ENCODE measurements at regions not wholly inside any gene's neighbourhood (a gene's known extent, or its start where the extent isn't known, plus 50 kb on each side); places are given as distances from the start of the nearest gene placed in this dataset.

- Histone ChIP-seq H3K4me1 (no peaks in the 10 kb centered on the region), H3K27me3 (replicated peaks in 1 of 7) (no peaks in the 10 kb centered on the region), H3K4me3 (no peak overlapping the region), H3K36me3 (no peaks in the 10 kb centered on the region), H3K9me3 (no peaks in the 10 kb centered on the region), H3K27ac (no peak overlapping the region)
- WGBS, 5 donors: 74 to 84% (median 76%) methylated on average over 3 of the region's 3 CpGs
- no peak for TF ChIP-seq POLR2AphosphoS5 (IDR thresholded peaks at IDR 0.05)
- no peak for TF ChIP-seq POLR2A (IDR thresholded peaks at IDR 0.05)
- TF ChIP-seq, protein P1, sequence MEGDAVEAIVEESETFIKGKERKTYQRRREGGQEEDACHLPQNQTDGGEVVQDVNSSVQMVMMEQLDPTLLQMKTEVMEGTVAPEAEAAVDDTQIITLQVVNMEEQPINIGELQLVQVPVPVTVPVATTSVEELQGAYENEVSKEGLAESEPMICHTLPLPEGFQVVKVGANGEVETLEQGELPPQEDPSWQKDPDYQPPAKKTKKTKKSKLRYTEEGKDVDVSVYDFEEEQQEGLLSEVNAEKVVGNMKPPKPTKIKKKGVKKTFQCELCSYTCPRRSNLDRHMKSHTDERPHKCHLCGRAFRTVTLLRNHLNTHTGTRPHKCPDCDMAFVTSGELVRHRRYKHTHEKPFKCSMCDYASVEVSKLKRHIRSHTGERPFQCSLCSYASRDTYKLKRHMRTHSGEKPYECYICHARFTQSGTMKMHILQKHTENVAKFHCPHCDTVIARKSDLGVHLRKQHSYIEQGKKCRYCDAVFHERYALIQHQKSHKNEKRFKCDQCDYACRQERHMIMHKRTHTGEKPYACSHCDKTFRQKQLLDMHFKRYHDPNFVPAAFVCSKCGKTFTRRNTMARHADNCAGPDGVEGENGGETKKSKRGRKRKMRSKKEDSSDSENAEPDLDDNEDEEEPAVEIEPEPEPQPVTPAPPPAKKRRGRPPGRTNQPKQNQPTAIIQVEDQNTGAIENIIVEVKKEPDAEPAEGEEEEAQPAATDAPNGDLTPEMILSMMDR (IDR thresholded peaks at IDR 0.05 in 8 of 11, conservative IDR thresholded peaks at IDR 0.05 in 3 of 11): no peak
- no peak for DNase-seq
- intact Hi-C loops (cut with DNase I; ENCODE audit: low total_unique reads): no loop called here
Observed at GRCh38 chr18:77329651-77330050, 80.0 kb downstream of the GALR1 start.

DNA sequence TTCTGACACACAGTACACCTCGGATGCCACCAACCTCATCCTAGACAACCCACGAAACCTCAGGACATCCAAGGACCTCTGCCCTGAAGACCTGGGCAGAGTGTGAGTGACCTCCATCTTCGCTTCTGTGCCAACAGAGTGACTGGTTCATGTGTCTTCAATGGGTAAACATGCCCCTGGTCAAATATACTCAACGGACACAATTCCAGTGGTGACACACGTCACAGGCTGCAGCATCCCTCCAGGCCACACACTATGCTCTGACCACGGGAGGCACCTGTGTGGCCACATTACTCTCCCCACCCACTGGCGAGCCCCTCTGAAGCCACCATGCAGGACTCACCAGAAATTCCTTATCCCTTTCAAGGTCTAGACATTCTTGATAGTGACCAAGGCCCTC, 85.2 kb downstream of the GALR1 start:
- Histone ChIP-seq H3K27ac (no peak overlapping the region), H3K27me3 (replicated peaks in 1 of 7) (peaks cover 0 to 37% (median 0%) of the 10 kb centered on the region in 7 donors), H3K36me3 (no peaks in the 10 kb centered on the region), H3K4me1 (no peaks in the 10 kb centered on the region), H3K9me3 (no peaks in the 10 kb centered on the region), H3K4me3 (no peak overlapping the region)
- intact Hi-C loops (cut with DNase I; ENCODE audit: low total_unique reads): no loop called here
- 73 to 90% (median 74%) methylated on average over 7 of the region's 7 CpGs for WGBS, 5 donors
- no peak for TF ChIP-seq POLR2AphosphoS5 (IDR thresholded peaks at IDR 0.05)
- TF ChIP-seq POLR2A (IDR thresholded peaks at IDR 0.05): no peak
- TF ChIP-seq, protein P1 (IDR thresholded peaks at IDR 0.05 in 8 of 11, conservative IDR thresholded peaks at IDR 0.05 in 3 of 11): no peak
- DNase-seq: no peak

DNA sequence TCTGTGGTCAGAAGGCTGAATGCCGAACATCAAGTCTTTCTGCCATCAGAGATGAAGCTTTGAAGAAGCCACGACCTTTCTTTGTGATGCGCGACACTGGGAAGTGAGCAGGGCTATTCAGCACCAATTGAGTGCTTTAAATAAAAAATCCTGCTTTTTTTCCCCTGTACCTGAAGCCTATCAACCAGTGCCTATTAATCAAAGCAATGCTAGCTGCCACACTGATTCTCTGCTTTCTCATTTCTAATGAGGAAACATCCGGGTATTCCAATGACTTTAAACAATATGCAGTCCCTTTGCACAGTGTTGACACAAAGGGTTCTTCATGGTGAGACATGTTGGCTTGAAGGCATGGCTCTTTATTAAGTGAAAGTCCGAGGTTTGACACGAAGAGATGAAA, 88.0 kb downstream of the GALR1 start:
- no peak for TF ChIP-seq POLR2AphosphoS5 (IDR thresholded peaks at IDR 0.05)
- TF ChIP-seq, protein P1 (IDR thresholded peaks at IDR 0.05 in 8 of 11, conservative IDR thresholded peaks at IDR 0.05 in 3 of 11): no peak
- no peak for TF ChIP-seq POLR2A (IDR thresholded peaks at IDR 0.05)
- intact Hi-C loops (cut with DNase I; ENCODE audit: low total_unique reads): no loop called here
- WGBS, 5 donors: 64 to 72% (median 67%) methylated on average over 7 of the region's 7 CpGs

GRCh38 chr18:77339093-77339492, 89.4 kb downstream of the GALR1 start:
- no peaks in the 10 kb centered on the region for H3K36me3 ChIP-seq
- H3K4me3 ChIP-seq: no peak overlapping the region
- peaks cover 0 to 48% (median 0%) of the 10 kb centered on the region in 7 donors for H3K27me3 ChIP-seq (replicated peaks in 1 of 7)
- H3K9me3 ChIP-seq: no peaks in the 10 kb centered on the region
- TF ChIP-seq POLR2AphosphoS5 (IDR thresholded peaks at IDR 0.05) (no peak), POLR2A (IDR thresholded peaks at IDR 0.05) (no peak)
- intact Hi-C loops (cut with DNase I; ENCODE audit: low total_unique reads): no loop called here
- DNase-seq: no peak
- H3K27ac ChIP-seq: no peak overlapping the region
- H3K4me1 ChIP-seq: no peaks in the 10 kb centered on the region
- 58 to 74% (median 63%) methylated on average over 5 to 6 of the region's 6 CpGs for WGBS, 5 donors

More for the DNA sequence above, 88.0 kb downstream of the GALR1 start:
- H3K27ac ChIP-seq: no peak overlapping the region
- H3K9me3 ChIP-seq: no peaks in the 10 kb centered on the region
- no peaks in the 10 kb centered on the region for H3K36me3 ChIP-seq
- DNase-seq: no peak
- no peak overlapping the region for H3K4me3 ChIP-seq
- H3K4me1 ChIP-seq: no peaks in the 10 kb centered on the region
- H3K27me3 ChIP-seq (replicated peaks in 1 of 7): peaks cover 0 to 42% (median 0%) of the 10 kb centered on the region in 7 donors

- no peaks in the 10 kb centered on the region for H3K36me3 ChIP-seq
- H3K27ac ChIP-seq: no peak overlapping the region
- no peak overlapping the region for H3K4me3 ChIP-seq
- TF ChIP-seq POLR2AphosphoS5 (IDR thresholded peaks at IDR 0.05) (no peak), POLR2A (IDR thresholded peaks at IDR 0.05) (no peak)
- TF ChIP-seq, protein P1 (IDR thresholded peaks at IDR 0.05 in 8 of 11, conservative IDR thresholded peaks at IDR 0.05 in 3 of 11): no peak
- intact Hi-C loops (cut with DNase I; ENCODE audit: low total_unique reads): no loop called here
- no peaks in the 10 kb centered on the region for H3K9me3 ChIP-seq
- no peaks in the 10 kb centered on the region for H3K4me1 ChIP-seq
- DNase-seq: no peak
- peaks cover 0 to 48% (median 0%) of the 10 kb centered on the region in 7 donors for H3K27me3 ChIP-seq (replicated peaks in 1 of 7)
- WGBS, 5 donors: 64 to 100% (median 77%) methylated on average over 3 to 7 of the region's 7 CpGs
Observed at GRCh38 chr18:77339623-77340022, 90.0 kb downstream of the GALR1 start.

All from spleen (tissue), 11 donors.